DOHH2 (cell line): ENCODE measurements at regions not wholly inside any gene's neighbourhood (a gene's known extent, or its start where the extent isn't known, plus 50 kb on each side); places are given as distances from the start of the nearest gene placed in this dataset.

Source experiments
- EZH2phosphoT487 ChIP-seq: fragments of 200-600 bp; sonication (generic); IDR thresholded peaks from 2 replicates; pipeline ENCODE4 v1.6.1; 2017; ENCODE audit warnings: borderline replicate concordance, mild to moderate bottlenecking, antibody characterized with exemption, low read length, moderate library complexity, mixed read lengths
- TF ChIP-seq, protein P1 (sequence below): fragments of 200-600 bp; sonication (generic); IDR thresholded peaks from one replicate; pipeline ENCODE4 v1.5.1; 2014; ENCODE audit warnings: antibody characterized with exemption, mild to moderate bottlenecking, low read depth, low read length; ENCODE audit not compliant: poor library complexity, severe bottlenecking

DNA sequence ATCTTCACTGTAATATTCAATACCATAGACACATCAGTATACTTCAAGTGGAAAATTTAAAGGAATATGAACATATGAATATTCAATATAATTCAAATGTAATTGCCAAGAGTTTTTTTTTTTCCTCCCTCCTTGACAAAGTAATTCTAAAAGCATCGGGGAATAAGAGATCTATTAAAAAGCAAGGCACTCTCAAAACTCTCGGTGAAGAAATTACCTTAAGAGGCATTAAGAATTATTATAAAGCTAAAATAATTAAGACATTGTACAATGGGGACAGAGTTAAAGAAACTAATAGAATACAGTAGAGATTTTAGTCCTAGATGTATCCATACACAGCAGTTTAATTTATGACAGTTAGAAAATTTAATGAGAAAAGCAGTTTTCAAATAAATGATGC, 390.0 kb upstream of the SLC8A1 start:
- TF ChIP-seq, protein P1, sequence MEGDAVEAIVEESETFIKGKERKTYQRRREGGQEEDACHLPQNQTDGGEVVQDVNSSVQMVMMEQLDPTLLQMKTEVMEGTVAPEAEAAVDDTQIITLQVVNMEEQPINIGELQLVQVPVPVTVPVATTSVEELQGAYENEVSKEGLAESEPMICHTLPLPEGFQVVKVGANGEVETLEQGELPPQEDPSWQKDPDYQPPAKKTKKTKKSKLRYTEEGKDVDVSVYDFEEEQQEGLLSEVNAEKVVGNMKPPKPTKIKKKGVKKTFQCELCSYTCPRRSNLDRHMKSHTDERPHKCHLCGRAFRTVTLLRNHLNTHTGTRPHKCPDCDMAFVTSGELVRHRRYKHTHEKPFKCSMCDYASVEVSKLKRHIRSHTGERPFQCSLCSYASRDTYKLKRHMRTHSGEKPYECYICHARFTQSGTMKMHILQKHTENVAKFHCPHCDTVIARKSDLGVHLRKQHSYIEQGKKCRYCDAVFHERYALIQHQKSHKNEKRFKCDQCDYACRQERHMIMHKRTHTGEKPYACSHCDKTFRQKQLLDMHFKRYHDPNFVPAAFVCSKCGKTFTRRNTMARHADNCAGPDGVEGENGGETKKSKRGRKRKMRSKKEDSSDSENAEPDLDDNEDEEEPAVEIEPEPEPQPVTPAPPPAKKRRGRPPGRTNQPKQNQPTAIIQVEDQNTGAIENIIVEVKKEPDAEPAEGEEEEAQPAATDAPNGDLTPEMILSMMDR = no peak
- TF ChIP-seq EZH2phosphoT487 = no peak
